NB4 (cell line): ENCODE measurements at regions not wholly inside any gene's neighbourhood (a gene's known extent, or its start where the extent isn't known, plus 50 kb on each side); places are given as distances from the start of the nearest gene placed in this dataset.

ENCODE experiments used
- MYC ChIP-seq: IDR thresholded peaks from 2 replicates; pipeline ENCODE4 v1.6.1; 2011; ENCODE audit warnings: low read depth, low read length
- POLR2A ChIP-seq: IDR thresholded peaks from 2 replicates; pipeline ENCODE4 v1.6.1; 2011; ENCODE audit warnings: mild to moderate bottlenecking; ENCODE audit not compliant: insufficient read length; ENCODE audit errors: extremely low read depth
- TF ChIP-seq, protein P1 (sequence below): IDR thresholded peaks from one replicate; pipeline ENCODE4 v1.5.1; 2012; ENCODE audit warnings: low read depth, low read length

DNA sequence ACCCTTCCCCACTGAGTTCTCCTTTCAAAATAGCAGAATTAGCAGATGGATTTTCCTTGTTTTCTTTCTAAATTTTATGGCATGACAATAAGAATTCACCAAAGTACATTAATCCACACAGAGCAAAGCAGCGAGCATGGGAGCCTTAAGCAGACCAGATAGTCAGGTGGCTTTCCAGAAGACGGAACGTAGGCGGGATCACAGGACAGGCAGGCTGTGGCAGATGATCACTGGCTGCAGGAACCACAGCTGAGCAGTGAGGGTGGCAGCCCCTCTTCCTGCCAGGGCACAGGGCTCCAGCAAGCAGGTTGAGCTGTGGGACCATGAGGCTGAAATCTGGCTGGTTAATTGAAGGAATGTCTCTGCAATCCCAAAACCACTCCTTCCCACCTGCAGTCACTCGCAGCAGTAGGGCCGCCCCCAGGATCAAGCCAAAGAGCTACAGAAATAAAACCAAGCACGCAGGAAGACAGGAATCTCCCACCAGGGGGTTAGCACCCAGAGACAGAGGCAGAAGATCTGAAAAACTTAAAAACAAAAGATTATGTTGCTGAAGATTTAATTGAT is 259.9 kb downstream of the EIPR1 start:
- TF ChIP-seq, protein P1, sequence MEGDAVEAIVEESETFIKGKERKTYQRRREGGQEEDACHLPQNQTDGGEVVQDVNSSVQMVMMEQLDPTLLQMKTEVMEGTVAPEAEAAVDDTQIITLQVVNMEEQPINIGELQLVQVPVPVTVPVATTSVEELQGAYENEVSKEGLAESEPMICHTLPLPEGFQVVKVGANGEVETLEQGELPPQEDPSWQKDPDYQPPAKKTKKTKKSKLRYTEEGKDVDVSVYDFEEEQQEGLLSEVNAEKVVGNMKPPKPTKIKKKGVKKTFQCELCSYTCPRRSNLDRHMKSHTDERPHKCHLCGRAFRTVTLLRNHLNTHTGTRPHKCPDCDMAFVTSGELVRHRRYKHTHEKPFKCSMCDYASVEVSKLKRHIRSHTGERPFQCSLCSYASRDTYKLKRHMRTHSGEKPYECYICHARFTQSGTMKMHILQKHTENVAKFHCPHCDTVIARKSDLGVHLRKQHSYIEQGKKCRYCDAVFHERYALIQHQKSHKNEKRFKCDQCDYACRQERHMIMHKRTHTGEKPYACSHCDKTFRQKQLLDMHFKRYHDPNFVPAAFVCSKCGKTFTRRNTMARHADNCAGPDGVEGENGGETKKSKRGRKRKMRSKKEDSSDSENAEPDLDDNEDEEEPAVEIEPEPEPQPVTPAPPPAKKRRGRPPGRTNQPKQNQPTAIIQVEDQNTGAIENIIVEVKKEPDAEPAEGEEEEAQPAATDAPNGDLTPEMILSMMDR: no peak
- TF ChIP-seq POLR2A (no peak), MYC (no peak)
